Liver (tissue), 8 donors: ENCODE measurements at regions not wholly inside any gene's neighbourhood (a gene's known extent, or its start where the extent isn't known, plus 50 kb on each side); places are given as distances from the start of the nearest gene placed in this dataset.

Experiments used
- DNase-seq: peaks from one replicate; pipeline ENCODE4 v3.0.0-alpha.2; 2017; ENCODE audit warnings: low spot score
- H3K27ac ChIP-seq, 2 donors: one replicate each; pipeline ENCODE4 v1.7.0; 2013; ENCODE audit warnings: inconsistent platforms in 2 of 2, low read length in 2 of 2, control low read depth in 1 of 2, low read depth in 1 of 2, mild to moderate bottlenecking in 1 of 2
- H3K27me3 ChIP-seq, 4 donors: one replicate each; pipeline versions ENCODE4 v1.6.1 to v1.7.0; 2013; ENCODE audit warnings: low read length in 3 of 4, inconsistent platforms in 1 of 4, mild to moderate bottlenecking in 1 of 4, moderate library complexity in 1 of 4; ENCODE audit not compliant: control insufficient read depth in 4 of 4, insufficient read depth in 4 of 4
- H3K36me3 ChIP-seq, 4 donors: one replicate each; pipeline versions ENCODE4 v1.6.1 to v1.7.0; 2013; ENCODE audit warnings: low read length in 3 of 4, mild to moderate bottlenecking in 3 of 4, low read depth in 1 of 4, moderate library complexity in 1 of 4; ENCODE audit not compliant: control insufficient read depth in 4 of 4, insufficient read depth in 3 of 4
- H3K4me1 ChIP-seq, 4 donors: one replicate each; pipeline versions ENCODE4 v1.6.1 to v1.7.0; 2013; ENCODE audit warnings: low read length in 3 of 4, mild to moderate bottlenecking in 3 of 4, moderate library complexity in 1 of 4; ENCODE audit not compliant: control insufficient read depth in 4 of 4, insufficient read depth in 4 of 4
- H3K4me3 ChIP-seq, 3 donors: one replicate each; pipeline versions ENCODE4 v1.6.1 to v1.7.0; 2013; ENCODE audit warnings: low read length in 3 of 3, control low read depth in 1 of 3, low read depth in 1 of 3, mild to moderate bottlenecking in 1 of 3
- H3K9ac ChIP-seq, 2 donors: one replicate each; pipeline ENCODE4 v1.7.0; 2013; ENCODE audit warnings: low read length in 2 of 2, mild to moderate bottlenecking in 2 of 2, moderate library complexity in 2 of 2, control low read depth in 1 of 2, low read depth in 1 of 2
- H3K9me3 ChIP-seq, 4 donors: one replicate each; pipeline versions ENCODE4 v1.6.1 to v1.7.0; 2013; ENCODE audit warnings: low read length in 3 of 4; ENCODE audit not compliant: control insufficient read depth in 4 of 4
- FOXA1 ChIP-seq: IDR thresholded peaks from 2 replicates; pipeline ENCODE4 v1.6.1; 2016; ENCODE audit warnings: antibody characterized with exemption
- FOXA2 ChIP-seq: IDR thresholded peaks from 2 replicates; pipeline ENCODE4 v1.6.1; 2016; ENCODE audit warnings: antibody characterized with exemption
- GABPA ChIP-seq, 2 donors: IDR thresholded peaks in 1 of 2; conservative IDR thresholded peaks in 1 of 2; 2 replicates each; pipeline ENCODE4 v1.6.1; 2016; ENCODE audit warnings: antibody characterized with exemption in 2 of 2, mild to moderate bottlenecking in 1 of 2, moderate library complexity in 1 of 2
- HNF4A ChIP-seq, 2 donors: conservative IDR thresholded peaks; 2 replicates each; pipeline ENCODE4 v1.6.1; 2016; ENCODE audit warnings: antibody characterized with exemption in 2 of 2, mild to moderate bottlenecking in 2 of 2
- HNF4G ChIP-seq: IDR thresholded peaks from 2 replicates; pipeline ENCODE4 v1.6.1; 2016; ENCODE audit warnings: antibody characterized with exemption
- JUND ChIP-seq, 2 donors: IDR thresholded peaks; 2 replicates each; pipeline ENCODE4 v1.6.1; 2016; ENCODE audit warnings: antibody characterized with exemption in 2 of 2
- RAD21 ChIP-seq, 2 donors: IDR thresholded peaks; 2 replicates each; pipeline ENCODE4 v1.6.1; 2016; ENCODE audit warnings: antibody characterized with exemption in 2 of 2, mild to moderate bottlenecking in 2 of 2
- RXRA ChIP-seq, 2 donors: IDR thresholded peaks; 2 replicates each; pipeline ENCODE4 v1.6.1; 2017 to 2018; ENCODE audit warnings: antibody characterized with exemption in 2 of 2, mild to moderate bottlenecking in 1 of 2
- SP1 ChIP-seq: IDR thresholded peaks from 2 replicates; pipeline ENCODE4 v1.6.1; 2018; ENCODE audit warnings: antibody characterized with exemption, mild to moderate bottlenecking
- TAF1 ChIP-seq: conservative IDR thresholded peaks from 2 replicates; pipeline ENCODE4 v1.6.1; 2016; ENCODE audit warnings: antibody characterized with exemption, mild to moderate bottlenecking
- YY1 ChIP-seq: IDR thresholded peaks from 2 replicates; pipeline ENCODE4 v1.6.1; 2016; ENCODE audit warnings: antibody characterized with exemption, mild to moderate bottlenecking
- WGBS: extraction: QIAGEN DNeasy Blood & Tissue Kit; methylation state at CpG from one replicate; pipeline ENCODE4 v1.1.7; 2013; 5-methylcytosine and 5-hydroxymethylcytosine counted together
- TF ChIP-seq, protein P1 (sequence below): IDR thresholded peaks from 2 replicates; pipeline ENCODE4 v1.6.1; 2016; ENCODE audit warnings: antibody characterized with exemption
- TF ChIP-seq, protein P2 (sequence below): IDR thresholded peaks from 2 replicates; pipeline ENCODE4 v1.6.1; 2016; ENCODE audit warnings: antibody characterized with exemption
- TF ChIP-seq, protein P3 (sequence below): IDR thresholded peaks from 2 replicates; pipeline ENCODE4 v1.6.1; 2016; ENCODE audit warnings: antibody characterized with exemption
- TF ChIP-seq, protein P4 (sequence below): IDR thresholded peaks from 2 replicates; pipeline ENCODE4 v1.6.1; 2016; ENCODE audit warnings: antibody characterized with exemption, mild to moderate bottlenecking
- TF ChIP-seq, protein P5 (sequence below): fragments of 150-350 bp; IDR thresholded peaks from 2 replicates; pipeline ENCODE4 v1.5.1; 2017; ENCODE audit warnings: improper control_type of control experiment, low read depth, low read length; ENCODE audit not compliant: missing input control
- donor health status: healthy.
- donor health status: healthy.
- donor health status: healthy.
- donor health status: healthy.
- donor health status: healthy.

DNA sequence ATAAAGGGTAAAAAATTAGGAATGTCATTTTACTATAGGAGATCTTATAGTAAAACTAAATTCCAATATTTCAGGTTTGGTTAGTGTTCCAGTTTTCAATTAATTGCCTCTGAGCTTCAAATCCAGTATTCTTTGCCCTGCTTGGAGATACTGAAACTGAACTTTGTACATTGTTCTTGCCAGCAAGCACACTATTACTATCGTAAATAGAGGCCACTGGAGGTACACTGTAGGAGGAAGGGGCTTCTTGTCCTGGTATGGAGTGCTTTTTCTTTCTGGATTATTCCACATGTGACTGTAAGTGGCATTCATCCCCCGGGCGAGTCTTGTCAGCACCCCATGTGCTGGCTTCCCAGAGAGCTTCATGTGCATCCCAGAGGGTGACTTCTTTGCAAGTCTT, 234.7 kb upstream of the PTPRZ1 start:
- no peaks in the 10 kb centered on the region for H3K36me3 ChIP-seq
- no peaks in the 10 kb centered on the region for H3K4me1 ChIP-seq
- no peaks in the 10 kb centered on the region for H3K27me3 ChIP-seq
- H3K9ac ChIP-seq: no peak overlapping the region
- WGBS: 72% methylated on average over 3 of the region's 3 CpGs
- TF ChIP-seq FOXA1: no peak
- TF ChIP-seq HNF4A (conservative IDR thresholded peaks at IDR 0.05): no peak
- no peak for TF ChIP-seq HNF4G
- TF ChIP-seq, protein P1, sequence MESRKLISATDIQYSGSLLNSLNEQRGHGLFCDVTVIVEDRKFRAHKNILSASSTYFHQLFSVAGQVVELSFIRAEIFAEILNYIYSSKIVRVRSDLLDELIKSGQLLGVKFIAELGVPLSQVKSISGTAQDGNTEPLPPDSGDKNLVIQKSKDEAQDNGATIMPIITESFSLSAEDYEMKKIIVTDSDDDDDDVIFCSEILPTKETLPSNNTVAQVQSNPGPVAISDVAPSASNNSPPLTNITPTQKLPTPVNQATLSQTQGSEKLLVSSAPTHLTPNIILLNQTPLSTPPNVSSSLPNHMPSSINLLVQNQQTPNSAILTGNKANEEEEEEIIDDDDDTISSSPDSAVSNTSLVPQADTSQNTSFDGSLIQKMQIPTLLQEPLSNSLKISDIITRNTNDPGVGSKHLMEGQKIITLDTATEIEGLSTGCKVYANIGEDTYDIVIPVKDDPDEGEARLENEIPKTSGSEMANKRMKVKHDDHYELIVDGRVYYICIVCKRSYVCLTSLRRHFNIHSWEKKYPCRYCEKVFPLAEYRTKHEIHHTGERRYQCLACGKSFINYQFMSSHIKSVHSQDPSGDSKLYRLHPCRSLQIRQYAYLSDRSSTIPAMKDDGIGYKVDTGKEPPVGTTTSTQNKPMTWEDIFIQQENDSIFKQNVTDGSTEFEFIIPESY: no peak
- no peak for TF ChIP-seq GABPA (IDR thresholded peaks at IDR 0.05 in 1 of 2, conservative IDR thresholded peaks at IDR 0.05 in 1 of 2)
- TF ChIP-seq, protein P2, sequence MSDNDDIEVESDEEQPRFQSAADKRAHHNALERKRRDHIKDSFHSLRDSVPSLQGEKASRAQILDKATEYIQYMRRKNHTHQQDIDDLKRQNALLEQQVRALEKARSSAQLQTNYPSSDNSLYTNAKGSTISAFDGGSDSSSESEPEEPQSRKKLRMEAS: no peak
- no peak for TF ChIP-seq FOXA2
- TF ChIP-seq JUND (IDR thresholded peaks at IDR 0.05): no peak
- no peak for TF ChIP-seq RAD21 (IDR thresholded peaks at IDR 0.05)
- TF ChIP-seq TAF1: no peak
- no peak for TF ChIP-seq RXRA (IDR thresholded peaks at IDR 0.05)
- TF ChIP-seq, protein P3, sequence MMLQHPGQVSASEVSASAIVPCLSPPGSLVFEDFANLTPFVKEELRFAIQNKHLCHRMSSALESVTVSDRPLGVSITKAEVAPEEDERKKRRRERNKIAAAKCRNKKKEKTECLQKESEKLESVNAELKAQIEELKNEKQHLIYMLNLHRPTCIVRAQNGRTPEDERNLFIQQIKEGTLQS: no peak
- TF ChIP-seq, protein P4, sequence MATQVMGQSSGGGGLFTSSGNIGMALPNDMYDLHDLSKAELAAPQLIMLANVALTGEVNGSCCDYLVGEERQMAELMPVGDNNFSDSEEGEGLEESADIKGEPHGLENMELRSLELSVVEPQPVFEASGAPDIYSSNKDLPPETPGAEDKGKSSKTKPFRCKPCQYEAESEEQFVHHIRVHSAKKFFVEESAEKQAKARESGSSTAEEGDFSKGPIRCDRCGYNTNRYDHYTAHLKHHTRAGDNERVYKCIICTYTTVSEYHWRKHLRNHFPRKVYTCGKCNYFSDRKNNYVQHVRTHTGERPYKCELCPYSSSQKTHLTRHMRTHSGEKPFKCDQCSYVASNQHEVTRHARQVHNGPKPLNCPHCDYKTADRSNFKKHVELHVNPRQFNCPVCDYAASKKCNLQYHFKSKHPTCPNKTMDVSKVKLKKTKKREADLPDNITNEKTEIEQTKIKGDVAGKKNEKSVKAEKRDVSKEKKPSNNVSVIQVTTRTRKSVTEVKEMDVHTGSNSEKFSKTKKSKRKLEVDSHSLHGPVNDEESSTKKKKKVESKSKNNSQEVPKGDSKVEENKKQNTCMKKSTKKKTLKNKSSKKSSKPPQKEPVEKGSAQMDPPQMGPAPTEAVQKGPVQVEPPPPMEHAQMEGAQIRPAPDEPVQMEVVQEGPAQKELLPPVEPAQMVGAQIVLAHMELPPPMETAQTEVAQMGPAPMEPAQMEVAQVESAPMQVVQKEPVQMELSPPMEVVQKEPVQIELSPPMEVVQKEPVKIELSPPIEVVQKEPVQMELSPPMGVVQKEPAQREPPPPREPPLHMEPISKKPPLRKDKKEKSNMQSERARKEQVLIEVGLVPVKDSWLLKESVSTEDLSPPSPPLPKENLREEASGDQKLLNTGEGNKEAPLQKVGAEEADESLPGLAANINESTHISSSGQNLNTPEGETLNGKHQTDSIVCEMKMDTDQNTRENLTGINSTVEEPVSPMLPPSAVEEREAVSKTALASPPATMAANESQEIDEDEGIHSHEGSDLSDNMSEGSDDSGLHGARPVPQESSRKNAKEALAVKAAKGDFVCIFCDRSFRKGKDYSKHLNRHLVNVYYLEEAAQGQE: no peak
- TF ChIP-seq SP1: no peak
- TF ChIP-seq, protein P5, sequence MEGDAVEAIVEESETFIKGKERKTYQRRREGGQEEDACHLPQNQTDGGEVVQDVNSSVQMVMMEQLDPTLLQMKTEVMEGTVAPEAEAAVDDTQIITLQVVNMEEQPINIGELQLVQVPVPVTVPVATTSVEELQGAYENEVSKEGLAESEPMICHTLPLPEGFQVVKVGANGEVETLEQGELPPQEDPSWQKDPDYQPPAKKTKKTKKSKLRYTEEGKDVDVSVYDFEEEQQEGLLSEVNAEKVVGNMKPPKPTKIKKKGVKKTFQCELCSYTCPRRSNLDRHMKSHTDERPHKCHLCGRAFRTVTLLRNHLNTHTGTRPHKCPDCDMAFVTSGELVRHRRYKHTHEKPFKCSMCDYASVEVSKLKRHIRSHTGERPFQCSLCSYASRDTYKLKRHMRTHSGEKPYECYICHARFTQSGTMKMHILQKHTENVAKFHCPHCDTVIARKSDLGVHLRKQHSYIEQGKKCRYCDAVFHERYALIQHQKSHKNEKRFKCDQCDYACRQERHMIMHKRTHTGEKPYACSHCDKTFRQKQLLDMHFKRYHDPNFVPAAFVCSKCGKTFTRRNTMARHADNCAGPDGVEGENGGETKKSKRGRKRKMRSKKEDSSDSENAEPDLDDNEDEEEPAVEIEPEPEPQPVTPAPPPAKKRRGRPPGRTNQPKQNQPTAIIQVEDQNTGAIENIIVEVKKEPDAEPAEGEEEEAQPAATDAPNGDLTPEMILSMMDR: no peak
- no peak overlapping the region for H3K27ac ChIP-seq
- no peak for DNase-seq
- no peak overlapping the region for H3K4me3 ChIP-seq
- H3K9me3 ChIP-seq: no peaks in the 10 kb centered on the region

DNA sequence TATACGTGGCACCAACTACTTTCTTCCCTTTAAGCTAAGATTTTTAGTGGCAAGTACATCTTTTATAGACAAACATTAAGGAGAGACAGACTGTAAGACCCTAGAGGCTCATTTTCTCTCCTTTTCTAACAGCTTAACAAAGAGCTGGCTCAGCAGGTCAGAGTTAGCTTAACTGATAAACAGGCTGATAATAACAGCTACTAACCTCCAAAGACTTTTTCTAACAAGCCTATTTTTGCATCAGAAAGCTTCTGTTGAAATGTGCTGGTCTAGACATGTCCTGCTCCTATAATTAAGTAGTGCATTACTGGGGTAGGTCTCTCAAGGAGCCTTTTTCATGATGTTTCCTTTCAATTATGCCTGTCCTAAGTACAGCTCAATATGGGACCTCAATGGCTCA, 238.2 kb upstream of the FAM3C start:
- 21% methylated on average over 1 of the region's 1 CpG for WGBS
- no peak overlapping the region for H3K4me3 ChIP-seq
- H3K9me3 ChIP-seq: no peaks in the 10 kb centered on the region
- no peaks in the 10 kb centered on the region for H3K36me3 ChIP-seq
- H3K27me3 ChIP-seq: no peaks in the 10 kb centered on the region
- no peak for DNase-seq
- no peaks in the 10 kb centered on the region for H3K4me1 ChIP-seq
- no peak overlapping the region for H3K9ac ChIP-seq
- H3K27ac ChIP-seq: no peak overlapping the region
- TF ChIP-seq YY1 (no peak), FOXA1 (no peak)
- TF ChIP-seq, protein P1: no peak
